Panc1 (cell line): ENCODE measurements at regions not wholly inside any gene's neighbourhood (a gene's known extent, or its start where the extent isn't known, plus 50 kb on each side); places are given as distances from the start of the nearest gene placed in this dataset.

Experiments used
- POLR2AphosphoS5 ChIP-seq: IDR thresholded peaks from 2 replicates; pipeline ENCODE4 v1.6.1; 2012; ENCODE audit warnings: mild to moderate bottlenecking, low read depth, low read length, moderate library complexity
- SIN3A ChIP-seq: IDR thresholded peaks from 2 replicates; pipeline ENCODE4 v1.6.1; 2012; ENCODE audit warnings: low read depth, mild to moderate bottlenecking, low read length, moderate library complexity, borderline replicate concordance; ENCODE audit not compliant: insufficient read depth
- TCF7L2 ChIP-seq: IDR thresholded peaks from 2 replicates; pipeline ENCODE4 v1.6.1; 2011; ENCODE audit warnings: mild to moderate bottlenecking, low read depth, low read length, inconsistent platforms
- TF ChIP-seq, protein P1 (sequence below): fragments of 450-650 bp; IDR thresholded peaks from 2 replicates; pipeline ENCODE4 v1.5.1; 2017; ENCODE audit warnings: mild to moderate bottlenecking
- TF ChIP-seq, protein P2 (sequence below), 2 experiments: IDR thresholded peaks; 2 replicates each; pipeline ENCODE4 v1.6.1; 2011 to 2012; ENCODE audit warnings: low read depth in 2 of 2, control low read depth in 1 of 2, low read length in 1 of 2, mild to moderate bottlenecking in 1 of 2, moderate library complexity in 1 of 2; ENCODE audit not compliant: insufficient read depth in 1 of 2

GRCh38 chr5:117652958-117653280, 1078.3 kb upstream of the SEMA6A start:
- TF ChIP-seq, protein P1, sequence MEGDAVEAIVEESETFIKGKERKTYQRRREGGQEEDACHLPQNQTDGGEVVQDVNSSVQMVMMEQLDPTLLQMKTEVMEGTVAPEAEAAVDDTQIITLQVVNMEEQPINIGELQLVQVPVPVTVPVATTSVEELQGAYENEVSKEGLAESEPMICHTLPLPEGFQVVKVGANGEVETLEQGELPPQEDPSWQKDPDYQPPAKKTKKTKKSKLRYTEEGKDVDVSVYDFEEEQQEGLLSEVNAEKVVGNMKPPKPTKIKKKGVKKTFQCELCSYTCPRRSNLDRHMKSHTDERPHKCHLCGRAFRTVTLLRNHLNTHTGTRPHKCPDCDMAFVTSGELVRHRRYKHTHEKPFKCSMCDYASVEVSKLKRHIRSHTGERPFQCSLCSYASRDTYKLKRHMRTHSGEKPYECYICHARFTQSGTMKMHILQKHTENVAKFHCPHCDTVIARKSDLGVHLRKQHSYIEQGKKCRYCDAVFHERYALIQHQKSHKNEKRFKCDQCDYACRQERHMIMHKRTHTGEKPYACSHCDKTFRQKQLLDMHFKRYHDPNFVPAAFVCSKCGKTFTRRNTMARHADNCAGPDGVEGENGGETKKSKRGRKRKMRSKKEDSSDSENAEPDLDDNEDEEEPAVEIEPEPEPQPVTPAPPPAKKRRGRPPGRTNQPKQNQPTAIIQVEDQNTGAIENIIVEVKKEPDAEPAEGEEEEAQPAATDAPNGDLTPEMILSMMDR, result no peak
- no peak for TF ChIP-seq POLR2AphosphoS5
- TF ChIP-seq TCF7L2, result no peak
- TF ChIP-seq, protein P2, sequence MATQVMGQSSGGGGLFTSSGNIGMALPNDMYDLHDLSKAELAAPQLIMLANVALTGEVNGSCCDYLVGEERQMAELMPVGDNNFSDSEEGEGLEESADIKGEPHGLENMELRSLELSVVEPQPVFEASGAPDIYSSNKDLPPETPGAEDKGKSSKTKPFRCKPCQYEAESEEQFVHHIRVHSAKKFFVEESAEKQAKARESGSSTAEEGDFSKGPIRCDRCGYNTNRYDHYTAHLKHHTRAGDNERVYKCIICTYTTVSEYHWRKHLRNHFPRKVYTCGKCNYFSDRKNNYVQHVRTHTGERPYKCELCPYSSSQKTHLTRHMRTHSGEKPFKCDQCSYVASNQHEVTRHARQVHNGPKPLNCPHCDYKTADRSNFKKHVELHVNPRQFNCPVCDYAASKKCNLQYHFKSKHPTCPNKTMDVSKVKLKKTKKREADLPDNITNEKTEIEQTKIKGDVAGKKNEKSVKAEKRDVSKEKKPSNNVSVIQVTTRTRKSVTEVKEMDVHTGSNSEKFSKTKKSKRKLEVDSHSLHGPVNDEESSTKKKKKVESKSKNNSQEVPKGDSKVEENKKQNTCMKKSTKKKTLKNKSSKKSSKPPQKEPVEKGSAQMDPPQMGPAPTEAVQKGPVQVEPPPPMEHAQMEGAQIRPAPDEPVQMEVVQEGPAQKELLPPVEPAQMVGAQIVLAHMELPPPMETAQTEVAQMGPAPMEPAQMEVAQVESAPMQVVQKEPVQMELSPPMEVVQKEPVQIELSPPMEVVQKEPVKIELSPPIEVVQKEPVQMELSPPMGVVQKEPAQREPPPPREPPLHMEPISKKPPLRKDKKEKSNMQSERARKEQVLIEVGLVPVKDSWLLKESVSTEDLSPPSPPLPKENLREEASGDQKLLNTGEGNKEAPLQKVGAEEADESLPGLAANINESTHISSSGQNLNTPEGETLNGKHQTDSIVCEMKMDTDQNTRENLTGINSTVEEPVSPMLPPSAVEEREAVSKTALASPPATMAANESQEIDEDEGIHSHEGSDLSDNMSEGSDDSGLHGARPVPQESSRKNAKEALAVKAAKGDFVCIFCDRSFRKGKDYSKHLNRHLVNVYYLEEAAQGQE (IDR thresholded peaks at IDR 0.05; ENCODE audit: insufficient read depth in 1 of 2, low read depth in 2 of 2, low read length in 1 of 2), result no peak
- TF ChIP-seq SIN3A, result no peak
